ENCODE measurements at regions not wholly inside any gene's neighbourhood (a gene's known extent, or its start where the extent isn't known, plus 50 kb on each side); places are given as distances from the start of the nearest gene placed in this dataset.

GRCh38 chr21:33155005-33155404 is 74.7 kb upstream of the IFNAR2 start:
- no peaks in the 10 kb centered on the region for H3K4me1 ChIP-seq (ENCODE audit: insufficient read depth, low read length)
- no peak overlapping the region for H3K4me3 ChIP-seq (ENCODE audit: insufficient read depth, low read length)
- no peak for TF ChIP-seq CTCF (IDR thresholded peaks at IDR 0.05; ENCODE audit: extremely low read depth, low read depth, low read length)
- H3K27ac ChIP-seq (ENCODE audit: low read depth, low read length): no peak overlapping the region
- no peak overlapping the region for H2AFZ ChIP-seq (ENCODE audit: low read length)
- H4K20me1 ChIP-seq (ENCODE audit: insufficient read depth, low read length): no peaks in the 10 kb centered on the region
- no peak overlapping the region for H3K4me2 ChIP-seq (ENCODE audit: insufficient read depth, low read length)
- H3K27me3 ChIP-seq (ENCODE audit: insufficient read depth, low read length): peaks cover under 1% of the 10 kb centered on the region
- no peaks in the 10 kb centered on the region for H3K79me2 ChIP-seq (ENCODE audit: insufficient read depth, low read length)
- peaks cover 5% of the 10 kb centered on the region for H3K9me3 ChIP-seq (ENCODE audit: low read depth, low read length)
- no peak for DNase-seq (ENCODE audit: insufficient read length, low spot score, missing footprints)
- no peaks in the 10 kb centered on the region for H3K36me3 ChIP-seq (ENCODE audit: insufficient read depth, low read length)

GRCh38 chr21:33155422-33155821 is 74.3 kb upstream of the IFNAR2 start:
- H3K79me2 ChIP-seq (ENCODE audit: insufficient read depth, low read length): no peaks in the 10 kb centered on the region
- H3K9me3 ChIP-seq (ENCODE audit: low read depth, low read length): peaks cover 5% of the 10 kb centered on the region
- no peak overlapping the region for H3K4me2 ChIP-seq (ENCODE audit: insufficient read depth, low read length)
- no peak for TF ChIP-seq CTCF (IDR thresholded peaks at IDR 0.05; ENCODE audit: extremely low read depth, low read depth, low read length)
- H3K36me3 ChIP-seq (ENCODE audit: insufficient read depth, low read length): no peaks in the 10 kb centered on the region
- H4K20me1 ChIP-seq (ENCODE audit: insufficient read depth, low read length): no peaks in the 10 kb centered on the region
- no peak overlapping the region for H3K27ac ChIP-seq (ENCODE audit: low read depth, low read length)
- H2AFZ ChIP-seq (ENCODE audit: low read length): no peak overlapping the region
- no peaks in the 10 kb centered on the region for H3K4me1 ChIP-seq (ENCODE audit: insufficient read depth, low read length)
- H3K4me3 ChIP-seq (ENCODE audit: insufficient read depth, low read length): no peak overlapping the region
- H3K27me3 ChIP-seq (ENCODE audit: insufficient read depth, low read length): no peaks in the 10 kb centered on the region
- no peak for DNase-seq (ENCODE audit: insufficient read length, low spot score, missing footprints)

GRCh38 chr21:33157303-33157702 is 72.4 kb upstream of the IFNAR2 start:
- no peak for DNase-seq (ENCODE audit: insufficient read length, low spot score, missing footprints)
- H3K4me1 ChIP-seq (ENCODE audit: insufficient read depth, low read length): no peaks in the 10 kb centered on the region
- peaks cover 5% of the 10 kb centered on the region for H3K9me3 ChIP-seq (ENCODE audit: low read depth, low read length)
- H2AFZ ChIP-seq (ENCODE audit: low read length): no peak overlapping the region
- no peaks in the 10 kb centered on the region for H4K20me1 ChIP-seq (ENCODE audit: insufficient read depth, low read length)
- H3K4me2 ChIP-seq (ENCODE audit: insufficient read depth, low read length): no peak overlapping the region
- no peaks in the 10 kb centered on the region for H3K79me2 ChIP-seq (ENCODE audit: insufficient read depth, low read length)
- no peak overlapping the region for H3K4me3 ChIP-seq (ENCODE audit: insufficient read depth, low read length)
- H3K36me3 ChIP-seq (ENCODE audit: insufficient read depth, low read length): no peaks in the 10 kb centered on the region
- no peak overlapping the region for H3K27ac ChIP-seq (ENCODE audit: low read depth, low read length)
- H3K27me3 ChIP-seq (ENCODE audit: insufficient read depth, low read length): peaks cover 9% of the 10 kb centered on the region
- no peak for TF ChIP-seq CTCF (IDR thresholded peaks at IDR 0.05; ENCODE audit: extremely low read depth, low read depth, low read length)

- Histone ChIP-seq H3K4me2 (ENCODE audit: insufficient read depth, low read length) (no peak overlapping the region), H3K79me2 (ENCODE audit: insufficient read depth, low read length) (no peaks in the 10 kb centered on the region), H2AFZ (ENCODE audit: low read length) (no peak overlapping the region)
Observed at GRCh38 chr21:33158654-33159053, 71.1 kb upstream of the IFNAR2 start.

More at GRCh38 chr21:33158654-33159053, 71.1 kb upstream of the IFNAR2 start:
- peaks cover 19% of the 10 kb centered on the region for H3K27me3 ChIP-seq (ENCODE audit: insufficient read depth, low read length)
- peaks cover 5% of the 10 kb centered on the region for H3K9me3 ChIP-seq (ENCODE audit: low read depth, low read length)
- no peak for TF ChIP-seq CTCF (IDR thresholded peaks at IDR 0.05; ENCODE audit: extremely low read depth, low read depth, low read length)
- DNase-seq (ENCODE audit: insufficient read length, low spot score, missing footprints): no peak
- H3K27ac ChIP-seq (ENCODE audit: low read depth, low read length): no peak overlapping the region
- H3K36me3 ChIP-seq (ENCODE audit: insufficient read depth, low read length): no peaks in the 10 kb centered on the region
- no peaks in the 10 kb centered on the region for H4K20me1 ChIP-seq (ENCODE audit: insufficient read depth, low read length)
- no peak overlapping the region for H3K4me3 ChIP-seq (ENCODE audit: insufficient read depth, low read length)
- no peaks in the 10 kb centered on the region for H3K4me1 ChIP-seq (ENCODE audit: insufficient read depth, low read length)

All from osteoblast (primary cell).